ENCODE measurements at regions not wholly inside any gene's neighbourhood (a gene's known extent, or its start where the extent isn't known, plus 50 kb on each side); places are given as distances from the start of the nearest gene placed in this dataset.

- H3K4me2 ChIP-seq (ENCODE audit: insufficient read depth, low read length), result no peak overlapping the region
- no peaks in the 10 kb centered on the region for H4K20me1 ChIP-seq (ENCODE audit: insufficient read depth, low read length)
- H3K36me3 ChIP-seq (ENCODE audit: insufficient read depth, low read length), result no peaks in the 10 kb centered on the region
- no peak overlapping the region for H3K4me3 ChIP-seq (ENCODE audit: low read depth in 1 of 2, low read length in 2 of 2)
- H3K27ac ChIP-seq (ENCODE audit: low read length), result no peak overlapping the region
- no peaks in the 10 kb centered on the region for H3K79me2 ChIP-seq (ENCODE audit: insufficient read depth, low read length)
- no peaks in the 10 kb centered on the region for H3K9me3 ChIP-seq (ENCODE audit: insufficient read depth, low read length, severe bottlenecking)
- TF ChIP-seq CTCF (IDR thresholded peaks at IDR 0.05; ENCODE audit: borderline replicate concordance, extremely low read depth, low read length, poor library complexity, severe bottlenecking) (no peak), EZH2 (IDR thresholded peaks at IDR 0.05; ENCODE audit: borderline replicate concordance, low read depth, low read length, severe bottlenecking) (no peak)
- no peak overlapping the region for H3K9ac ChIP-seq (ENCODE audit: low read depth, low read length)
- DNase-seq, result no peak
- no peak for ATAC-seq (ENCODE audit: insufficient read depth, low read depth)
- no peaks in the 10 kb centered on the region for H3K27me3 ChIP-seq (ENCODE audit: insufficient read depth, low read length, poor library complexity)
- H2AFZ ChIP-seq (ENCODE audit: low read depth, low read length), result no peak overlapping the region
- H3K4me1 ChIP-seq (ENCODE audit: insufficient read depth, low read length), result peaks cover 9% of the 10 kb centered on the region
Measured at GRCh38 chr17:6915620-6916019, 80.2 kb upstream of the ALOX12 start.

- DNase-seq, result no peak
- no peak overlapping the region for H3K4me3 ChIP-seq (ENCODE audit: low read depth in 1 of 2, low read length in 2 of 2)
- no peaks in the 10 kb centered on the region for H4K20me1 ChIP-seq (ENCODE audit: insufficient read depth, low read length)
- no peak overlapping the region for H2AFZ ChIP-seq (ENCODE audit: low read depth, low read length)
- no peaks in the 10 kb centered on the region for H3K36me3 ChIP-seq (ENCODE audit: insufficient read depth, low read length)
- H3K79me2 ChIP-seq (ENCODE audit: insufficient read depth, low read length), result no peaks in the 10 kb centered on the region
- H3K27me3 ChIP-seq (ENCODE audit: insufficient read depth, low read length, poor library complexity), result no peaks in the 10 kb centered on the region
- no peak overlapping the region for H3K4me2 ChIP-seq (ENCODE audit: insufficient read depth, low read length)
- H3K4me1 ChIP-seq (ENCODE audit: insufficient read depth, low read length), result peaks cover 17% of the 10 kb centered on the region
- H3K27ac ChIP-seq (ENCODE audit: low read length), result no peak overlapping the region
- no peak for ATAC-seq (ENCODE audit: insufficient read depth, low read depth)
- H3K9me3 ChIP-seq (ENCODE audit: insufficient read depth, low read length, severe bottlenecking), result no peaks in the 10 kb centered on the region
- TF ChIP-seq CTCF (IDR thresholded peaks at IDR 0.05; ENCODE audit: borderline replicate concordance, extremely low read depth, low read length, poor library complexity, severe bottlenecking) (no peak), EZH2 (IDR thresholded peaks at IDR 0.05; ENCODE audit: borderline replicate concordance, low read depth, low read length, severe bottlenecking) (no peak)
- H3K9ac ChIP-seq (ENCODE audit: low read depth, low read length), result no peak overlapping the region
Measured at GRCh38 chr17:6919158-6919557, 76.7 kb upstream of the ALOX12 start.

DNA sequence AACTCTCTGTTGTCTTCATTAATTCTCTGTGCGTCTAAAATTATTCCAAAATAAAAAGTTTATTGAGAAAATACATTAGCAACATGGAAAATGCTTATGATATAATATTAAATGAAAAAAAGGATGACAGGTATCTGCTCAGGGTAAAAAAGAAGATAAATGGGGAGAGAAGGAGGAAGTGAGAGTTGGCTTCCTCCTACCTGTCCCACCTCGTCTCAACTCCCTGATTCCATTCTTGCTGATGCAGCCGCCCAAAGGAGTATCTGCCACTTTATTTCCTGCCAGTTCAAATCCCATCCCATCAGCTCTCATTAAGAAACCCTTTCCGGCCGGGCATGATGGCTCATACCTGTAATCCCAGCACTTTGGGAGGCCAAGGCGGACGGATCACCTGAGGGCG, 72.5 kb upstream of the ALOX12 start:
- no peak for DNase-seq
- TF ChIP-seq CTCF (IDR thresholded peaks at IDR 0.05; ENCODE audit: borderline replicate concordance, extremely low read depth, low read length, poor library complexity, severe bottlenecking) (no peak), EZH2 (IDR thresholded peaks at IDR 0.05; ENCODE audit: borderline replicate concordance, low read depth, low read length, severe bottlenecking) (no peak)

DNA sequence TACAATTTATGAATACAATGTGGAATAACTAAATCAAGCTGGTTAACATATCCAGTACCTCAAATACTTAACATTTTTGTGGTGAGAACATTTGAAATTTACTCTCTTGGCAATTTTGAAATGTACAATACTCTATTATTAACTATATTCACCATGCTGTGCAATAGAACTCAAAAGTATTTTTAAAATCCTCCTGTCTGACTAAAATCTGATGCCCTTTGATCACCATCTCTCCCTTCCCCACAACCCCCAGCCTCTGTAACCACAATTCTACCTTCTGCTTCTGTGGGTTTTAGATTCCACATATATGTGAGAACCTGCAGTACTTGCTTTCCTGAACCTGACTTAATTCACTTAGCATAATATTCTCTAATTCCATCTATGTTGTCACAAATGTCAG, 71.6 kb upstream of the ALOX12 start:
- Histone ChIP-seq H3K4me2 (ENCODE audit: insufficient read depth, low read length) (no peak overlapping the region), H3K9me3 (ENCODE audit: insufficient read depth, low read length, severe bottlenecking) (no peaks in the 10 kb centered on the region), H3K27me3 (ENCODE audit: insufficient read depth, low read length, poor library complexity) (no peaks in the 10 kb centered on the region), H3K27ac (ENCODE audit: low read length) (no peak overlapping the region), H3K4me3 (ENCODE audit: low read depth in 1 of 2, low read length in 2 of 2) (no peak overlapping the region), H4K20me1 (ENCODE audit: insufficient read depth, low read length) (no peaks in the 10 kb centered on the region), H3K79me2 (ENCODE audit: insufficient read depth, low read length) (no peaks in the 10 kb centered on the region), H3K9ac (ENCODE audit: low read depth, low read length) (no peak overlapping the region), H3K4me1 (ENCODE audit: insufficient read depth, low read length) (peaks cover 22% of the 10 kb centered on the region), H3K36me3 (ENCODE audit: insufficient read depth, low read length) (no peaks in the 10 kb centered on the region), H2AFZ (ENCODE audit: low read depth, low read length) (no peak overlapping the region)
- TF ChIP-seq CTCF (IDR thresholded peaks at IDR 0.05; ENCODE audit: borderline replicate concordance, extremely low read depth, low read length, poor library complexity, severe bottlenecking) (no peak), EZH2 (IDR thresholded peaks at IDR 0.05; ENCODE audit: borderline replicate concordance, low read depth, low read length, severe bottlenecking) (no peak)
- ATAC-seq (ENCODE audit: insufficient read depth, low read depth) (peak; percentile 97), DNase-seq (peak; percentile 64)

More for the DNA sequence above, 72.5 kb upstream of the ALOX12 start:
- peaks cover 22% of the 10 kb centered on the region for H3K4me1 ChIP-seq (ENCODE audit: insufficient read depth, low read length)
- no peaks in the 10 kb centered on the region for H3K36me3 ChIP-seq (ENCODE audit: insufficient read depth, low read length)
- no peak overlapping the region for H3K27ac ChIP-seq (ENCODE audit: low read length)
- H2AFZ ChIP-seq (ENCODE audit: low read depth, low read length), result no peak overlapping the region
- no peak overlapping the region for H3K9ac ChIP-seq (ENCODE audit: low read depth, low read length)
- H4K20me1 ChIP-seq (ENCODE audit: insufficient read depth, low read length), result no peaks in the 10 kb centered on the region
- no peak overlapping the region for H3K4me3 ChIP-seq (ENCODE audit: low read depth in 1 of 2, low read length in 2 of 2)
- no peaks in the 10 kb centered on the region for H3K9me3 ChIP-seq (ENCODE audit: insufficient read depth, low read length, severe bottlenecking)
- H3K79me2 ChIP-seq (ENCODE audit: insufficient read depth, low read length), result no peaks in the 10 kb centered on the region
- ATAC-seq (ENCODE audit: insufficient read depth, low read depth), result no peak
- no peak overlapping the region for H3K4me2 ChIP-seq (ENCODE audit: insufficient read depth, low read length)
- no peaks in the 10 kb centered on the region for H3K27me3 ChIP-seq (ENCODE audit: insufficient read depth, low read length, poor library complexity)
